H1 (cell line): ENCODE measurements at regions not wholly inside any gene's neighbourhood (a gene's known extent, or its start where the extent isn't known, plus 50 kb on each side); places are given as distances from the start of the nearest gene placed in this dataset.
A peak's percentile ranks its signal among the peaks of the same experiment; 100 is the strongest.

Experiments
- CTCF ChIA-PET: fragments of 300-600 bp; sonication (Branson Sonifier 250); formaldehyde crosslinking; loops from one replicate; lab custom pipeline; 2021; ENCODE audit not compliant: partially characterized antibody; lab: Charles Lee
- POLR2A ChIA-PET: fragments of 300-600 bp; sonication (Branson Sonifier 250); formaldehyde crosslinking; loops from one replicate; lab custom pipeline; 2021; ENCODE audit warnings: inconsistent platforms; ENCODE audit not compliant: partially characterized antibody; lab: Charles Lee
- DNase-seq, 2 experiments: peaks; one replicate each; pipeline versions ENCODE4 v3.0.0 to v3.0.0-alpha.2; 2010 to 2022; ENCODE audit warnings: low spot score in 2 of 2, low read depth in 1 of 2, mixed read lengths in 1 of 2
- FAIRE-seq: peaks from 2 replicates; lab custom pipeline; 2011; peaks lifted over from hg19 to GRCh38; lab: Jason Lieb, UNC
- H2AFZ ChIP-seq: 2 replicates; pipeline ENCODE4 v1.8.1; 2012; ENCODE audit warnings: low read length, inconsistent platforms
- H2AK5ac ChIP-seq: 2 replicates; pipeline ENCODE4 v1.6.1; 2013; ENCODE audit warnings: low read depth, low read length
- H2BK120ac ChIP-seq: replicated peaks from 2 replicates; pipeline ENCODE3; 2013; ENCODE audit warnings: low read depth, low read length, inconsistent platforms
- H2BK12ac ChIP-seq: 2 replicates; pipeline ENCODE4 v1.6.1; 2013; ENCODE audit warnings: low read depth, low read length
- H2BK15ac ChIP-seq: 2 replicates; pipeline ENCODE4 v1.6.1; 2013; ENCODE audit warnings: low read length
- H2BK20ac ChIP-seq: 2 replicates; pipeline ENCODE4 v1.6.1; 2013; ENCODE audit warnings: low read length
- H2BK5ac ChIP-seq: 2 replicates; pipeline ENCODE4 v1.6.1; 2013; ENCODE audit warnings: low read depth, low read length
- H3K14ac ChIP-seq: 2 replicates; pipeline ENCODE4 v1.6.1; 2013; ENCODE audit warnings: inconsistent platforms; ENCODE audit not compliant: insufficient read length
- H3K18ac ChIP-seq: 2 replicates; pipeline ENCODE4 v1.6.1; 2013; ENCODE audit warnings: low read length; ENCODE audit errors: extremely low read depth
- H3K23ac ChIP-seq: 2 replicates; pipeline ENCODE4 v1.6.1; 2013; ENCODE audit warnings: inconsistent platforms; ENCODE audit not compliant: insufficient read length
- H3K23me2 ChIP-seq: 2 replicates; pipeline ENCODE4 v1.6.1; 2013; ENCODE audit warnings: low read depth, low read length
- H3K27ac ChIP-seq: 2 replicates; pipeline ENCODE4 v1.6.1; 2011; ENCODE audit warnings: low read depth, low read length, inconsistent platforms
- H3K27me3 ChIP-seq, 4 experiments: replicated peaks in 1 of 4; 1 replicate in 1 of 4; 2 replicates in 3 of 4; pipeline versions ENCODE4 v1.6.1 to v1.8.1; 2011 to 2013; ENCODE audit warnings: low read length in 3 of 4, mild to moderate bottlenecking in 3 of 4, inconsistent platforms in 2 of 4, mixed read lengths in 2 of 4, moderate library complexity in 1 of 4; ENCODE audit not compliant: control insufficient read depth in 3 of 4, insufficient read depth in 3 of 4; ENCODE audit errors: extremely low read depth in 1 of 4
- H3K36me3 ChIP-seq, 4 experiments: 2 replicates each; pipeline versions ENCODE4 v1.6.1 to v1.8.1; 2011 to 2013; ENCODE audit warnings: mild to moderate bottlenecking in 4 of 4, low read length in 3 of 4, moderate library complexity in 2 of 4, control low read depth in 1 of 4, inconsistent platforms in 1 of 4; ENCODE audit not compliant: insufficient read depth in 4 of 4, control insufficient read depth in 2 of 4
- H3K4ac ChIP-seq: replicated peaks from 2 replicates; pipeline ENCODE3; 2013; ENCODE audit warnings: low read length, low read depth, mixed read lengths, inconsistent platforms; ENCODE audit not compliant: insufficient read length
- H3K4me1 ChIP-seq, 4 experiments: replicated peaks in 1 of 4; 1 replicate in 1 of 4; 2 replicates in 3 of 4; pipeline versions ENCODE4 v1.6.1 to v1.8.1; 2011 to 2013; ENCODE audit warnings: low read length in 3 of 4, inconsistent platforms in 2 of 4, mixed read lengths in 1 of 4; ENCODE audit not compliant: insufficient read depth in 4 of 4, control insufficient read depth in 3 of 4
- H3K4me2 ChIP-seq, 2 experiments: 2 replicates each; pipeline versions ENCODE4 v1.6.1 to v1.8.1; 2011 to 2013; ENCODE audit warnings: low read depth in 2 of 2, low read length in 2 of 2, control low read depth in 1 of 2, inconsistent platforms in 1 of 2, mild to moderate bottlenecking in 1 of 2; ENCODE audit not compliant: insufficient read depth in 1 of 2
- H3K4me3 ChIP-seq, 4 experiments: fragments of 200-600, 300-600 bp in 1 of 4; sonication (generic), shearing (Covaris generic), sonication (Bioruptor Twin) in 1 of 4; 2 replicates each; pipeline versions ENCODE4 v1.5.1 to v1.8.1; 2011 to 2016; ENCODE audit warnings: low read length in 4 of 4, low read depth in 3 of 4, control low read depth in 2 of 4, inconsistent platforms in 2 of 4, mild to moderate bottlenecking in 2 of 4, mixed read lengths in 1 of 4, moderate library complexity in 1 of 4; ENCODE audit not compliant: insufficient read depth in 2 of 4; ENCODE audit errors: extremely low read depth in 1 of 4
- H3K56ac ChIP-seq: replicated peaks from 2 replicates; pipeline ENCODE3; 2013; ENCODE audit warnings: low read depth, mild to moderate bottlenecking, mixed read lengths, low read length, inconsistent platforms; ENCODE audit not compliant: insufficient read length
- H3K79me1 ChIP-seq: 2 replicates; pipeline ENCODE4 v1.6.1; 2013; ENCODE audit warnings: low read depth, low read length, control low read depth
- H3K79me2 ChIP-seq, 2 experiments: 2 replicates each; pipeline versions ENCODE4 v1.6.1 to v1.8.1; 2012 to 2013; ENCODE audit warnings: low read length in 2 of 2, mild to moderate bottlenecking in 2 of 2, inconsistent platforms in 1 of 2; ENCODE audit not compliant: insufficient read depth in 2 of 2, control insufficient read depth in 1 of 2
- H3K9ac ChIP-seq, 4 experiments: replicated peaks in 1 of 4; 1 replicate in 1 of 4; 2 replicates in 3 of 4; pipeline versions ENCODE4 v1.6.1 to v1.8.1; 2011 to 2013; ENCODE audit warnings: low read depth in 3 of 4, low read length in 3 of 4, control low read depth in 2 of 4, mild to moderate bottlenecking in 2 of 4, moderate library complexity in 2 of 4, inconsistent platforms in 1 of 4; ENCODE audit errors: extremely low read depth in 1 of 4
- H3K9me3 ChIP-seq, 2 experiments: 2 replicates each; pipeline versions ENCODE4 v1.6.1 to v1.8.1; 2012 to 2013; ENCODE audit warnings: mild to moderate bottlenecking in 2 of 2, moderate library complexity in 2 of 2, control low read depth in 1 of 2, inconsistent platforms in 1 of 2, low read depth in 1 of 2, low read length in 1 of 2, mixed read lengths in 1 of 2; ENCODE audit not compliant: insufficient read depth in 2 of 2
- H4K20me1 ChIP-seq, 2 experiments: replicated peaks in 1 of 2; 2 replicates each; pipeline versions ENCODE3 to v1.8.1; 2011 to 2013; ENCODE audit warnings: inconsistent platforms in 2 of 2, low read length in 2 of 2, mild to moderate bottlenecking in 1 of 2; ENCODE audit not compliant: insufficient read depth in 2 of 2, control insufficient read depth in 1 of 2
- H4K5ac ChIP-seq: 2 replicates; pipeline ENCODE4 v1.6.1; 2013; ENCODE audit warnings: low read length, low read depth, mixed read lengths, inconsistent platforms; ENCODE audit not compliant: insufficient read length
- H4K8ac ChIP-seq: 2 replicates; pipeline ENCODE4 v1.8.0; 2013; ENCODE audit warnings: mild to moderate bottlenecking, moderate library complexity, low read length, inconsistent platforms; ENCODE audit not compliant: insufficient read depth; ENCODE audit errors: extremely low read depth
- H4K91ac ChIP-seq: replicated peaks from 2 replicates; pipeline ENCODE3; 2013; ENCODE audit warnings: low read length, mixed read lengths, inconsistent platforms; ENCODE audit not compliant: insufficient read length
- ATF2 ChIP-seq: IDR thresholded peaks from 2 replicates; pipeline ENCODE4 v1.6.1; 2012; ENCODE audit warnings: low read length, inconsistent platforms
- BRCA1 ChIP-seq: IDR thresholded peaks from 2 replicates; pipeline ENCODE4 v1.6.1; 2012; ENCODE audit warnings: low read depth, low read length, improper control_type of control experiment
- CBX8 ChIP-seq: fragments of 300-800, 300-1000 bp; sonication (generic); IDR thresholded peaks from 2 replicates; pipeline ENCODE4 v1.7.1; 2016; ENCODE audit warnings: low read depth, low read length, borderline replicate concordance
- CHD2 ChIP-seq: IDR thresholded peaks from 2 replicates; pipeline ENCODE4 v1.6.1; 2012; ENCODE audit warnings: low read length, improper control_type of control experiment
- GTF2F1 ChIP-seq: IDR thresholded peaks from 2 replicates; pipeline ENCODE4 v1.6.1; 2012; ENCODE audit warnings: low read depth, low read length, improper control_type of control experiment, borderline replicate concordance
- JUND ChIP-seq: IDR thresholded peaks from 2 replicates; pipeline ENCODE4 v1.6.1; 2011; ENCODE audit warnings: mild to moderate bottlenecking, improper control_type of control experiment, low read length
- KDM1A ChIP-seq: fragments of 200-600, 300-600 bp; sonication (generic); IDR thresholded peaks from 2 replicates; pipeline ENCODE4 v1.7.1; 2016; ENCODE audit warnings: mild to moderate bottlenecking, low read length, borderline replicate concordance
- POU5F1 ChIP-seq: IDR thresholded peaks from 2 replicates; pipeline ENCODE4 v1.6.1; 2011; ENCODE audit warnings: low read depth, mild to moderate bottlenecking, low read length, moderate library complexity
- RAD21 ChIP-seq, 2 experiments: IDR thresholded peaks in 1 of 2; conservative IDR thresholded peaks in 1 of 2; 2 replicates each; pipeline ENCODE4 v1.6.1; 2011; ENCODE audit warnings: low read depth in 2 of 2, low read length in 2 of 2, improper control_type of control experiment in 1 of 2, inconsistent platforms in 1 of 2, mild to moderate bottlenecking in 1 of 2, moderate library complexity in 1 of 2
- RNF2 ChIP-seq: fragments of 200-900, 300-1000 bp; sonication (generic); IDR thresholded peaks from 2 replicates; pipeline ENCODE4 v1.7.1; 2016; ENCODE audit warnings: borderline replicate concordance, low read depth, mild to moderate bottlenecking, antibody characterized with exemption, low read length; ENCODE audit not compliant: poor library complexity, severe bottlenecking; ENCODE audit errors: missing control alignments
- TBP ChIP-seq: IDR thresholded peaks from 2 replicates; pipeline ENCODE4 v1.6.1; 2011; ENCODE audit warnings: low read depth, low read length, improper control_type of control experiment
- WGBS, 2 experiments: shearing (Covaris generic) in 1 of 2; methylation state at CpG; one replicate each; pipeline versions ENCODE4 v1.1.6 to v1.1.7; 2013 to 2015; ENCODE audit warnings: low lambda C conversion rate in 2 of 2, mixed read lengths in 2 of 2, inconsistent platforms in 1 of 2, low coverage in 1 of 2, missing lambda C conversion rate in 1 of 2; ENCODE audit not compliant: insufficient replicate concordance in 2 of 2, insufficient coverage in 1 of 2, insufficient read length in 1 of 2; ENCODE audit errors: extremely low coverage in 1 of 2, missing lambda C conversion rate in 1 of 2; 5-methylcytosine and 5-hydroxymethylcytosine counted together

GRCh38 chr4:86484241-86484640 is 109.9 kb upstream of the PTPN13 start:
- Histone ChIP-seq H3K9ac (no peak overlapping the region), H3K79me1 (no peaks in the 10 kb centered on the region), H3K56ac (no peak overlapping the region), H2AK5ac (no peak overlapping the region), H2BK12ac (peak overlapping the region; percentile 45; the same call in 1 of the 2 replicates), H4K8ac (no peak overlapping the region), H3K4me1 (peaks cover 2 to 24% (median 13%) of the 10 kb centered on the region in 4 experiments; a peak in 4 of 7 replicates), H3K79me2 (no peaks in the 10 kb centered on the region), H2BK20ac (peak overlapping the region; percentile 44; the same call in 1 of the 2 replicates), H4K91ac (peak overlapping the region; percentile 82), H3K23me2 (peaks cover 2% of the 10 kb centered on the region; the same call in 1 of the 2 replicates), H3K23ac (no peak overlapping the region), H4K20me1 (no peaks in the 10 kb centered on the region), H3K18ac (no peak overlapping the region; the same call in 1 of the 2 replicates), H3K27me3 (no peaks in the 10 kb centered on the region), H2BK5ac (peak overlapping the region; percentile 83; the same call in 1 of the 2 replicates), H2BK120ac (peak overlapping the region; percentile 95), H3K36me3 (no peaks in the 10 kb centered on the region; a peak in 1 of 8 replicates), H2BK15ac (no peak overlapping the region), H3K4me2 (peak overlapping the region in 1 of 2 experiments; percentile 33; a peak in 2 of 4 replicates), H3K4ac (peak overlapping the region; percentile 20), H3K9me3 (peaks cover 0 to 5% of the 10 kb centered on the region in 2 experiments; a peak in 1 of 4 replicates), H3K14ac (no peak overlapping the region), H3K27ac (no peak overlapping the region; the same call in 1 of the 2 replicates), H2AFZ (no peak overlapping the region), H3K4me3 (no peak overlapping the region), H4K5ac (peak overlapping the region; percentile 60)
- DNase-seq (no peak), FAIRE-seq (no peak)
- WGBS, 2 experiments: 78% methylated on average over 3 of the region's 3 CpGs; no CpG with 5 or more reads in 1 of the 2 experiments
- POLR2A ChIA-PET: interaction anchor here (0.9 to 1.6 kb wide), 2 partner anchors 10 to 417 kb away, joined by 3 to 5 read pairs; no protein-coding TSS in a partner anchor
- CTCF ChIA-PET: interaction anchor here (0.7 to 2.7 kb wide), 2 partner anchors 11 to 261 kb away, joined by 3 to 21 read pairs; no protein-coding TSS in a partner anchor
- TF ChIP-seq GTF2F1: no peak
- no peak for TF ChIP-seq CHD2
- TF ChIP-seq RAD21 (IDR thresholded peaks at IDR 0.05 in 1 of 2, conservative IDR thresholded peaks at IDR 0.05 in 1 of 2; ENCODE audit: low read depth in 2 of 2, low read length in 2 of 2): no peak
- TF ChIP-seq TBP: no peak
- TF ChIP-seq POU5F1: no peak
- TF ChIP-seq ATF2: no peak
- no peak for TF ChIP-seq KDM1A
- TF ChIP-seq RNF2: no peak
- TF ChIP-seq BRCA1: no peak
- no peak for TF ChIP-seq JUND
- no peak for TF ChIP-seq CBX8
